OCI-LY7 (cell line): ENCODE measurements at regions not wholly inside any gene's neighbourhood (a gene's known extent, or its start where the extent isn't known, plus 50 kb on each side); places are given as distances from the start of the nearest gene placed in this dataset.

ENCODE experiments used
- BruUV-seq: library from RNA; stranded (reverse); fragments of 400-500 nt; replicated peaks from 2 replicates; lab custom pipeline; 2021; lab: Mats Ljungman, UMichigan
- CTCF ChIA-PET: fragments of 300-600 bp; sonication (Branson Sonifier 250); formaldehyde crosslinking; loops from one replicate; lab custom pipeline; 2022; ENCODE audit warnings: antibody characterized with exemption; ENCODE audit not compliant: unreplicated experiment; lab: Charles Lee
- POLR2A ChIA-PET: fragments of 300-600 bp; sonication (Branson Sonifier 250); formaldehyde crosslinking; loops from one replicate; lab custom pipeline; 2022; ENCODE audit warnings: antibody characterized with exemption; lab: Charles Lee
- DNase-seq: peaks from one replicate; pipeline ENCODE4 v3.0.0-alpha.2; 2015; ENCODE audit warnings: low spot score
- H2AFZ ChIP-seq: fragments of 200-600 bp; sonication (generic), shearing (Covaris generic); 2 replicates; pipeline ENCODE4 v1.6.1; 2014; ENCODE audit warnings: mild to moderate bottlenecking, antibody characterized with exemption, low read length, moderate library complexity
- H3K27ac ChIP-seq: fragments of 200-600 bp; sonication (generic); 2 replicates; pipeline ENCODE4 v1.5.1; 2014; ENCODE audit warnings: mixed run types, low read depth, mild to moderate bottlenecking, moderate library complexity, low read length, inconsistent platforms; ENCODE audit not compliant: poor library complexity, severe bottlenecking
- H3K36me3 ChIP-seq: fragments of 200-600 bp; sonication (generic); 2 replicates; pipeline ENCODE4 v1.6.1; 2014; ENCODE audit warnings: mild to moderate bottlenecking, antibody characterized with exemption, low read length, moderate library complexity, mixed read lengths; ENCODE audit not compliant: insufficient read depth
- H3K4me1 ChIP-seq: fragments of 200-600 bp; sonication (generic); 2 replicates; pipeline ENCODE4 v1.5.1; 2014; ENCODE audit warnings: mild to moderate bottlenecking, low read length; ENCODE audit not compliant: insufficient read depth, poor library complexity, severe bottlenecking
- H3K4me2 ChIP-seq: fragments of 200-600 bp; sonication (generic); 2 replicates; pipeline ENCODE4 v1.6.1; 2014; ENCODE audit warnings: mild to moderate bottlenecking, low read length
- H3K4me3 ChIP-seq: fragments of 200-600 bp; sonication (generic); 2 replicates; pipeline ENCODE4 v1.5.1; 2014; ENCODE audit warnings: mild to moderate bottlenecking, low read depth, low read length; ENCODE audit not compliant: poor library complexity, severe bottlenecking
- H3K79me2 ChIP-seq: fragments of 200-600 bp; sonication (generic); 2 replicates; pipeline ENCODE4 v1.6.1; 2016; ENCODE audit warnings: low read depth, mild to moderate bottlenecking, low read length, moderate library complexity, mixed read lengths; ENCODE audit not compliant: insufficient read depth
- H3K9me2 ChIP-seq: fragments of 200-600 bp; sonication (generic); 2 replicates; pipeline ENCODE4 v1.6.1; 2016; ENCODE audit warnings: mild to moderate bottlenecking, low read length, mixed read lengths; ENCODE audit not compliant: insufficient read depth
- H3K9me3 ChIP-seq: fragments of 200-600 bp; sonication (generic); 2 replicates; pipeline ENCODE4 v1.6.1; 2014; ENCODE audit warnings: mild to moderate bottlenecking, mixed run types, low read length, mixed read lengths
- H4K20me1 ChIP-seq: fragments of 200-600 bp; sonication (generic); 2 replicates; pipeline ENCODE4 v1.6.1; 2014; ENCODE audit warnings: mild to moderate bottlenecking, antibody characterized with exemption, low read length, moderate library complexity, mixed read lengths; ENCODE audit not compliant: insufficient read depth
- EZH2phosphoT487 ChIP-seq: fragments of 200-600 bp; sonication (generic); IDR thresholded peaks from 2 replicates; pipeline ENCODE4 v1.6.1; 2018; ENCODE audit warnings: low read depth, borderline replicate concordance, mild to moderate bottlenecking, mixed run types, antibody characterized with exemption, low read length, moderate library complexity, mixed read lengths
- intact Hi-C: fragments of 100-400 bp; cut with micrococcal nuclease; formaldehyde crosslinking; loops from one replicate; pipeline ENCODE4 v1.10.0; 2022; ENCODE audit not compliant: unreplicated experiment
- TF ChIP-seq, protein P1 (sequence below): fragments of 200-600 bp; sonication (generic); conservative IDR thresholded peaks from 2 replicates; pipeline ENCODE4 v1.5.1; 2014; ENCODE audit warnings: mild to moderate bottlenecking, antibody characterized with exemption, low read length, moderate library complexity, mixed read lengths

DNA sequence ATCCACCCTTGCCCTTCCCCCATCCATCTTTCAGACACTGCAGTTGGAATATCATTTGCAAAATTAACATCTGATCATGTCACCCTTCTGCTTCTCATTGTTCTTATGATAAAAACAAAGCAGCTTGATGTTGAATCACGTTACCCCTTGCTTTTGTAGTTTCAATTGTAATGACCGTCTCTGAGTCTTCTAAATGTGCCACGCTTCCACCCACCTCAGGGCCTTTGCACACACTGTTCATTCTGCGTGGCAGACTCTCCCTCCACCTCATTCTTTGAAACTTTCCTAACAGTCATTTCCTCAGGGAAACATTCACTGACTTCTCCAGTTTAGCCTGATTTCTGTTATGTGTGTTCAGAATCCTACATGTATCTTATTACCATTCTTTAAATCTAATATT is 143.6 kb upstream of the LMO4 start:
- H3K4me2 ChIP-seq, result no peak overlapping the region
- no peak for DNase-seq
- CTCF ChIA-PET, result no interaction called here
- no peaks in the 10 kb centered on the region for H4K20me1 ChIP-seq
- no peak overlapping the region for H3K27ac ChIP-seq
- POLR2A ChIA-PET, result no interaction called here
- H3K9me2 ChIP-seq, result no peaks in the 10 kb centered on the region
- H3K9me3 ChIP-seq, result no peaks in the 10 kb centered on the region
- intact Hi-C loops, result no loop called here
- H3K4me3 ChIP-seq, result no peak overlapping the region
- TF ChIP-seq EZH2phosphoT487, result no peak
- TF ChIP-seq, protein P1, sequence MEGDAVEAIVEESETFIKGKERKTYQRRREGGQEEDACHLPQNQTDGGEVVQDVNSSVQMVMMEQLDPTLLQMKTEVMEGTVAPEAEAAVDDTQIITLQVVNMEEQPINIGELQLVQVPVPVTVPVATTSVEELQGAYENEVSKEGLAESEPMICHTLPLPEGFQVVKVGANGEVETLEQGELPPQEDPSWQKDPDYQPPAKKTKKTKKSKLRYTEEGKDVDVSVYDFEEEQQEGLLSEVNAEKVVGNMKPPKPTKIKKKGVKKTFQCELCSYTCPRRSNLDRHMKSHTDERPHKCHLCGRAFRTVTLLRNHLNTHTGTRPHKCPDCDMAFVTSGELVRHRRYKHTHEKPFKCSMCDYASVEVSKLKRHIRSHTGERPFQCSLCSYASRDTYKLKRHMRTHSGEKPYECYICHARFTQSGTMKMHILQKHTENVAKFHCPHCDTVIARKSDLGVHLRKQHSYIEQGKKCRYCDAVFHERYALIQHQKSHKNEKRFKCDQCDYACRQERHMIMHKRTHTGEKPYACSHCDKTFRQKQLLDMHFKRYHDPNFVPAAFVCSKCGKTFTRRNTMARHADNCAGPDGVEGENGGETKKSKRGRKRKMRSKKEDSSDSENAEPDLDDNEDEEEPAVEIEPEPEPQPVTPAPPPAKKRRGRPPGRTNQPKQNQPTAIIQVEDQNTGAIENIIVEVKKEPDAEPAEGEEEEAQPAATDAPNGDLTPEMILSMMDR, result no peak
- H2AFZ ChIP-seq, result no peak overlapping the region
- no TSS peak for BruUV-seq
- H3K4me1 ChIP-seq, result no peaks in the 10 kb centered on the region
- no peaks in the 10 kb centered on the region for H3K36me3 ChIP-seq
- H3K79me2 ChIP-seq, result no peaks in the 10 kb centered on the region

DNA sequence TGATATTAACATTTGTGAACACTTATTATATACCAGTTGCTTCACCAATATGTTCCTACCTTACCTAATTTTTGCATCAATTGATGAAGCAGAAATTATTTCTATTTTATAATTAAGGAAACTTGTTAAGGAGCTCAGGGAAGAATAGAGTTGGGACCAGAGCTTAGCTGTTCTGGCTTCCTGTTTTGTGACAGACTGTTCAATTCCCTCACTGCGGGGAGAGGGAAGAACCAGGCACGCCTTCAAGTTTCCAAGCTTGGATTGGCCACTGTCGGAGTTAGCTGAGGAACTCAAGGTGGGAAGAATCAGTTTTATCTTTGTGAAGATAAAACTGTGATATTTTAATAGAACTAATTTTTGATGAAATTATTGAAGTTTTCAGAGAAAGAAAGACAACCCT is 142.3 kb upstream of the LMO4 start:
- POLR2A ChIA-PET, result interaction anchor here (0.7 kb wide), 1 partner anchor 23 kb away, joined by 3 read pairs; no protein-coding TSS in a partner anchor
- intact Hi-C loops, result no loop called here
- CTCF ChIA-PET, result no interaction called here

DNA sequence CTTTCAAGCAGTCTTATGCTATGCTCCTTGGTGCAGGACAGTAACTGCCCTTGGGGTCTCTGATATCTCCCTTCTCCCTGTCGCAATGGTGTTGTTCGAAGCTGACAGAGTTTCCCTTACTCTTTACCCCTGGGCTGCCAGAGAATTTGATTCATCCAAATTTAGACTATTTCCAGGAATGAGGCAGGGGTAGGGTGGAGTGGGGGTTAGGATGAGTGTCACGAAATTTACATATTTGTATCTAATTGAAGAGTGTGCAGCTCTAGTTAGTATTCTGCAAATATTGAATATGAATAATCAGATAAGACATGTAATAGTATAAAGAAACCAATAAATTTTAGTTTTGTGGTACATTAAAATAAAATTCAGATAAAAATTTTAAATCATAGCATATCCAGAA is 140.0 kb upstream of the LMO4 start:
- intact Hi-C loops, result no loop called here
- DNase-seq, result no peak
- CTCF ChIA-PET, result no interaction called here

More for the DNA sequence above, 142.3 kb upstream of the LMO4 start:
- H2AFZ ChIP-seq, result no peak overlapping the region
- H3K36me3 ChIP-seq, result no peaks in the 10 kb centered on the region
- no peak overlapping the region for H3K4me2 ChIP-seq
- no peaks in the 10 kb centered on the region for H3K9me3 ChIP-seq
- no peaks in the 10 kb centered on the region for H3K4me1 ChIP-seq
- H3K27ac ChIP-seq, result no peak overlapping the region
- BruUV-seq, result no TSS peak
- DNase-seq, result no peak
- H3K79me2 ChIP-seq, result no peaks in the 10 kb centered on the region
- H3K4me3 ChIP-seq, result no peak overlapping the region
- H4K20me1 ChIP-seq, result no peaks in the 10 kb centered on the region
- no peak for TF ChIP-seq EZH2phosphoT487
- TF ChIP-seq, protein P1, result no peak
- H3K9me2 ChIP-seq, result no peaks in the 10 kb centered on the region

More for the DNA sequence above, 140.0 kb upstream of the LMO4 start:
- no peak overlapping the region for H2AFZ ChIP-seq
- no peaks in the 10 kb centered on the region for H3K4me1 ChIP-seq
- H3K36me3 ChIP-seq, result no peaks in the 10 kb centered on the region
- no peak overlapping the region for H3K4me3 ChIP-seq
- no peaks in the 10 kb centered on the region for H3K79me2 ChIP-seq
- BruUV-seq, result no TSS peak
- no peaks in the 10 kb centered on the region for H4K20me1 ChIP-seq
- no peaks in the 10 kb centered on the region for H3K9me3 ChIP-seq
- H3K9me2 ChIP-seq, result no peaks in the 10 kb centered on the region
- no peak overlapping the region for H3K4me2 ChIP-seq
- TF ChIP-seq, protein P1, result no peak
- TF ChIP-seq EZH2phosphoT487, result no peak
- POLR2A ChIA-PET, result no interaction called here
- H3K27ac ChIP-seq, result no peak overlapping the region
